Right atrium auricular region (tissue), 2 donors: ENCODE measurements at regions not wholly inside any gene's neighbourhood (a gene's known extent, or its start where the extent isn't known, plus 50 kb on each side); places are given as distances from the start of the nearest gene placed in this dataset.
"Not testable (repeated sequence)": the region's sequence is repeated elsewhere in the genome, so short reads cannot be mapped to it uniquely, and the experiment has no call there.

Experiments
- DNase-seq: peaks from one replicate; pipeline ENCODE4 v3.0.0-alpha.2; 2019; ENCODE audit warnings: low spot score
- H3K27ac ChIP-seq, 2 donors: fragments of 200-600 bp; sonication (generic); 1 replicate in 1 of 2; 2 replicates in 1 of 2; pipeline ENCODE4 v1.5.1; 2016 to 2019
- H3K27me3 ChIP-seq, 2 donors: fragments of 200-600 bp; sonication (generic); one replicate each; pipeline versions ENCODE4 v1.5.1 to v1.6.0; 2017 to 2019
- H3K36me3 ChIP-seq: fragments of 200-600 bp; sonication (generic); one replicate; pipeline ENCODE4 v1.5.1; 2016
- H3K4me1 ChIP-seq, 2 donors: fragments of 200-600 bp; sonication (generic); one replicate each; pipeline versions ENCODE4 v1.5.1 to v1.6.0; 2017 to 2019
- H3K4me3 ChIP-seq, 2 donors: fragments of 200-600 bp; sonication (generic); 1 replicate in 1 of 2; 2 replicates in 1 of 2; pipeline ENCODE4 v1.5.1; 2017 to 2019; ENCODE audit warnings: mild to moderate bottlenecking in 1 of 2, moderate library complexity in 1 of 2
- H3K9me3 ChIP-seq, 2 donors: fragments of 200-600 bp; sonication (generic); one replicate each; pipeline ENCODE4 v1.5.1; 2019
- TF ChIP-seq, protein P1 (sequence below), 2 donors: fragments of 200-600 bp; sonication (generic); IDR thresholded peaks; one replicate each; pipeline ENCODE4 v1.5.1; 2019; ENCODE audit warnings: antibody characterized with exemption in 2 of 2

GRCh38 chr4:15163284-15163645, 161.0 kb downstream of the CPEB2 start:
- Histone ChIP-seq H3K36me3 (no peaks in the 10 kb centered on the region), H3K27ac (no peak overlapping the region), H3K4me1 (no peaks in the 10 kb centered on the region), H3K4me3 (no peak overlapping the region), H3K9me3 (no peaks in the 10 kb centered on the region), H3K27me3 (no peaks in the 10 kb centered on the region)
- DNase-seq, result no peak
- TF ChIP-seq, protein P1, sequence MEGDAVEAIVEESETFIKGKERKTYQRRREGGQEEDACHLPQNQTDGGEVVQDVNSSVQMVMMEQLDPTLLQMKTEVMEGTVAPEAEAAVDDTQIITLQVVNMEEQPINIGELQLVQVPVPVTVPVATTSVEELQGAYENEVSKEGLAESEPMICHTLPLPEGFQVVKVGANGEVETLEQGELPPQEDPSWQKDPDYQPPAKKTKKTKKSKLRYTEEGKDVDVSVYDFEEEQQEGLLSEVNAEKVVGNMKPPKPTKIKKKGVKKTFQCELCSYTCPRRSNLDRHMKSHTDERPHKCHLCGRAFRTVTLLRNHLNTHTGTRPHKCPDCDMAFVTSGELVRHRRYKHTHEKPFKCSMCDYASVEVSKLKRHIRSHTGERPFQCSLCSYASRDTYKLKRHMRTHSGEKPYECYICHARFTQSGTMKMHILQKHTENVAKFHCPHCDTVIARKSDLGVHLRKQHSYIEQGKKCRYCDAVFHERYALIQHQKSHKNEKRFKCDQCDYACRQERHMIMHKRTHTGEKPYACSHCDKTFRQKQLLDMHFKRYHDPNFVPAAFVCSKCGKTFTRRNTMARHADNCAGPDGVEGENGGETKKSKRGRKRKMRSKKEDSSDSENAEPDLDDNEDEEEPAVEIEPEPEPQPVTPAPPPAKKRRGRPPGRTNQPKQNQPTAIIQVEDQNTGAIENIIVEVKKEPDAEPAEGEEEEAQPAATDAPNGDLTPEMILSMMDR (IDR thresholded peaks at IDR 0.05), result no peak

DNA sequence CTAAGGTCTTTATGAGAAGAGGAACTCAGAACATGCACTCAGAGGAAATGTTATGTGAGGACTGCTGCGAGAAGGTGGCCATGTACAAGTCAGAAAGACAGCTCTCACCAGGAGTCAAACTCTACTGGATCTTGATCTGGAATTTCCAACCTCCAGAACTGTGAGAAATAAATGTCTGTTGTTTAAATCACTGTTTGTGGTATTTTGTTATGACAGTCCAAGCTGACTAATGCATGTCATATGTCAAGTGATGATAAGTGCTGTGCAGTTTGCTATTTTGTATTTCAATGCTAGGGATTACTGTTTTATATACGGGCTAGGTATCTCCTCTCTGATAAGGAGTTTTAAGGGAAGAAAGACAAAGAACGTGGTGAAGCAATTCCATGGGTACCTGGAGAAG, 162.3 kb downstream of the CPEB2 start:
- no peaks in the 10 kb centered on the region for H3K27me3 ChIP-seq

DNA sequence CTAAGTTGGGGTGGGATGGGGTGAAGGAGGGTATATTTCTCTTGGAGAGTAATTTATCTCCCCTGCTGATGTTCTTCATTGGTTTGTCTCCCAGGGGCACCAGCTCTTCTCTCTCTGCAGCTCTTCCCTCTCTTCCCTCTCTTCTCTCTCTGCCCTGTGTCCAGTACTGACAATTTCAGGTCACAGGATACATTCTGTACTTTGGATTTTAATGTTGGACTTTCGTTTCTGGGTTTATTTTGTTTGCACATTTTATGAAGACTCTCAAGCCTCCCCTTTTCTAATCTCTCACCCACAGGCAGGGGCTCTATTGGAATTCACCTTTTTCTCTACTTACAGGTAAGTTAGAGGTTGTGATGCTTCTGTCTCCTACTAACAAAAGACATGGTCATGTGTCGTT, 165.5 kb downstream of the CPEB2 start:
- no peaks in the 10 kb centered on the region for H3K4me1 ChIP-seq
- TF ChIP-seq, protein P1 (IDR thresholded peaks at IDR 0.05), result no peak
- no peak overlapping the region for H3K27ac ChIP-seq
- no peaks in the 10 kb centered on the region for H3K36me3 ChIP-seq
- no peak for DNase-seq
- no peaks in the 10 kb centered on the region for H3K27me3 ChIP-seq
- peaks cover 3 to 17% of the 10 kb centered on the region in 2 donors for H3K9me3 ChIP-seq
- no peak overlapping the region for H3K4me3 ChIP-seq

More for the DNA sequence above, 162.3 kb downstream of the CPEB2 start:
- H3K36me3 ChIP-seq, result no peaks in the 10 kb centered on the region
- H3K27ac ChIP-seq, result no peak overlapping the region
- H3K9me3 ChIP-seq, result no peaks in the 10 kb centered on the region
- TF ChIP-seq, protein P1 (IDR thresholded peaks at IDR 0.05), result no peak
- no peak for DNase-seq
- H3K4me3 ChIP-seq, result no peak overlapping the region
- H3K4me1 ChIP-seq, result no peaks in the 10 kb centered on the region

DNA sequence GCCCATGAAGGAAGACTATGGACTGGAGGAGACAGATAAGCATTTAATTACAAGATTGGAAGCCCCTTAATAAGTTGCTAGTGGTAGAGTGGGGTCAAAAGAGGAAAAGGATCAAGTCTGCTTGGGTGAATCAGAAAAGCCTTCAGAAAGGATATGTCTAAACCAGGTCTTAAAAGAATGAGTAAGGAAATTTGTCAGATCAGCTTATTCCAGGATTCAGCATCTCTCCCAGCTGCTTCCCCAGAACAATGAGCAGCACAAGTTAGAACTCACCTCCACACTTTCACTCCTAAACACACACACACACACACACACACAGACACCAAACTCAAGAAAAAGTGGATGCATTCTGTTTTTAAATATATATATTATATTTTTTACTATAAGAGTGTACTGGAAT, 166.5 kb downstream of the CPEB2 start:
- H3K4me1 ChIP-seq, result no peaks in the 10 kb centered on the region
- no peak overlapping the region for H3K27ac ChIP-seq
- no peak for DNase-seq
- H3K36me3 ChIP-seq, result no peaks in the 10 kb centered on the region
- H3K4me3 ChIP-seq, result no peak overlapping the region
- H3K27me3 ChIP-seq, result no peaks in the 10 kb centered on the region
- peaks cover 3 to 19% of the 10 kb centered on the region in 2 donors for H3K9me3 ChIP-seq
- TF ChIP-seq, protein P1 (IDR thresholded peaks at IDR 0.05), result no peak

DNA sequence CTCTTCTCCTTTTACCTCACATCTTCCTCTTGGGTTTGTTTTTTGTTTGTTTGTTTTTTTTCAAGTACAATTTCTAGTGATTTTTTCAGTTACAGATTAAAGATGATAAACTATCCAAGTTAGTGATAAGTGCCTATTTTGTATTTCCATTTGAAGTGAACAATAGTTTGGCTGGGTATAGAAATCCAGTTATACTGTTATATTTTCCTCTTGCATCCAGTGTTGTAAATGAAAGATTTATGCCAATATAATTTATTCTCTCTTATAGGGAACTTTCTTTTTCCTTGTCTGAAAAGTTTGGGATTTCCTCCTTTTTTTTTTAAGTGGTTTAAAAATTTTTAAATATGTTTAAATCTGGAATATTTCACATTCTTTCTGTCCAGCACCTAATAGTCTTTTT, 169.4 kb downstream of the CPEB2 start:
- H3K9me3 ChIP-seq, result peaks cover 3 to 19% of the 10 kb centered on the region in 2 donors
- H3K36me3 ChIP-seq, result no peaks in the 10 kb centered on the region
- TF ChIP-seq, protein P1 (IDR thresholded peaks at IDR 0.05), result no peak
- no peak overlapping the region for H3K27ac ChIP-seq
- H3K4me3 ChIP-seq, result no peak overlapping the region
- H3K4me1 ChIP-seq, result no peaks in the 10 kb centered on the region
- no peak for DNase-seq
- H3K27me3 ChIP-seq, result no peaks in the 10 kb centered on the region

- Histone ChIP-seq H3K27ac (no peak overlapping the region), H3K36me3 (no peaks in the 10 kb centered on the region), H3K27me3 (no peaks in the 10 kb centered on the region), H3K4me1 (no peaks in the 10 kb centered on the region), H3K9me3 (peaks cover 3 to 19% of the 10 kb centered on the region in 2 donors), H3K4me3 (no peak overlapping the region)
- DNase-seq, result no peak
- TF ChIP-seq, protein P1 (IDR thresholded peaks at IDR 0.05), result no peak
These were observed 171.0 kb downstream of the CPEB2 start for GRCh38 chr4:15173251-15173650.

DNA sequence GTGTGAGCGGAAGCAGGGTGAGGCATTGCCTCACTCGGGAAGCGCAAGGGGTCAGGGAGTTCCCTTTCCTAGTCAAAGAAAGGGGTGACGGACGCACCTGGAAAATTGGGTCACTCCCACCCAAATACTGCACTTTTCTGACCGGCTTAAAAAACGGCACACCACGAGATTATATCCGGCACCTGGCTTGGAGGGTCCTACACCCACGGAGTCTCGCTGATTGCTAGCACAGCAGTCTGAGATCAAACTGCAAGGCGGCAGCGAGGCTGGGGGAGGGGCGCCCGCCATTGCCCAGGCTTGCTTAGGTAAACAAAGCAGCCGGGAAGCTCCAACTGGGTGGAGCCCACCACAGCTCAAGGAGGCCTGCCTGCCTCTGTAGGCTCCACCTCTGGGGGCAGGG, 171.9 kb downstream of the CPEB2 start:
- not testable (repeated sequence) for H3K36me3 ChIP-seq, DNase-seq, H3K27ac ChIP-seq, H3K4me3 ChIP-seq, H3K4me1 ChIP-seq, H3K27me3 ChIP-seq
- H3K9me3 ChIP-seq, result peaks cover 3 to 19% of the 10 kb centered on the region in 2 donors

DNA sequence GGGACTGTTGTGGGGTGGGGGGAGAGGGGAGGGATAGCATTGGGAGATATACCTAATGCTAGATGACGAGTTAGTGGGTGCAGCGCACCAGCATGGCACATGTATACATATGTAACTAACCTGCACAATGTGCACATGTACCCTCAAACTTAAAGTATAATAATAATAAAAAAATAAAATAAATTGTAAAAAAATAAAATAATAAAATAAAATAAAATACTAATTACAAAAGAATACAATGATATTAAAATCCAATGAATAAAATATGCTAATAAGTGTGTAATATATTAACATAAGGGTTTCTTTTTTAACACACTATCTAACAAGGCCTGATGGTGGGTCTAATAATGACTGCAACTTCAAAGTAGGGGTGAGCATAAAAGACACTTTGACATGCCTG, 177.6 kb downstream of the CPEB2 start:
- H3K9me3 ChIP-seq, DNase-seq, H3K4me1 ChIP-seq, H3K4me3 ChIP-seq, H3K27me3 ChIP-seq, H3K36me3 ChIP-seq, H3K27ac ChIP-seq: not testable (repeated sequence)
